B cell (primary cell): ENCODE measurements at regions not wholly inside any gene's neighbourhood (a gene's known extent, or its start where the extent isn't known, plus 50 kb on each side); places are given as distances from the start of the nearest gene placed in this dataset.

Experiments used
- ATAC-seq: fragments of 200-7000 bp; cut with Tn5 transposase; one replicate; pipeline ENCODE4 v1.10.0; 2021; ENCODE audit warnings: low read depth, mild to moderate bottlenecking, moderate number of reproducible peaks, moderate library complexity
- CTCF ChIA-PET: fragments of 350-600 bp; sonication (Branson Sonifier 250); formaldehyde crosslinking; loops from one replicate; lab custom pipeline; 2021; ENCODE audit warnings: antibody characterized with exemption, inconsistent platforms; lab: Charles Lee
- POLR2A ChIA-PET: fragments of 350-600 bp; sonication (Branson Sonifier 250); formaldehyde crosslinking; loops from one replicate; lab custom pipeline; 2021; ENCODE audit warnings: antibody characterized with exemption; lab: Charles Lee
- DNase-seq: peaks from one replicate; pipeline ENCODE4 v3.0.0; 2013
- H2AFZ ChIP-seq: 2 replicates; pipeline ENCODE4 v1.6.1; 2012; ENCODE audit warnings: mild to moderate bottlenecking, low read depth, low read length; ENCODE audit not compliant: insufficient read depth, poor library complexity, severe bottlenecking
- H3K27ac ChIP-seq, 2 donors: 1 replicate in 1 of 2; 2 replicates in 1 of 2; pipeline ENCODE4 v1.5.1; 2012 to 2013; ENCODE audit warnings: low read length in 2 of 2, mild to moderate bottlenecking in 2 of 2, moderate library complexity in 1 of 2
- H3K27me3 ChIP-seq, 4 experiments: fragments of 200-600 bp in 1 of 4; sonication (generic) in 1 of 4; replicated peaks in 1 of 4; 1 replicate in 2 of 4; 2 replicates in 2 of 4; pipeline versions ENCODE4 v1.6.1 to v1.7.0; 2013 to 2016; ENCODE audit warnings: low read length in 3 of 4, mild to moderate bottlenecking in 2 of 4, mixed read lengths in 1 of 4, moderate library complexity in 1 of 4; ENCODE audit not compliant: insufficient read depth in 4 of 4, control insufficient read depth in 3 of 4; ENCODE audit errors: control extremely low read depth in 1 of 4
- H3K36me3 ChIP-seq, 2 experiments: replicated peaks in 1 of 2; 1 replicate in 1 of 2; 2 replicates in 1 of 2; pipeline versions ENCODE4 v1.6.1 to v1.7.1; 2013; ENCODE audit warnings: low read length in 1 of 2; ENCODE audit not compliant: insufficient read depth in 2 of 2, control insufficient read depth in 1 of 2; ENCODE audit errors: control extremely low read depth in 1 of 2, extremely low read depth in 1 of 2
- H3K4me1 ChIP-seq, 2 donors: fragments of 200-600 bp in 1 of 2; sonication (generic) in 1 of 2; 1 replicate in 1 of 2; 2 replicates in 1 of 2; pipeline versions ENCODE4 v1.5.1 to v1.6.1; 2013 to 2017; ENCODE audit warnings: low read length in 2 of 2; ENCODE audit not compliant: control insufficient read depth in 2 of 2, insufficient read depth in 2 of 2
- H3K4me2 ChIP-seq: replicated peaks from 2 replicates; pipeline ENCODE3; 2012; ENCODE audit warnings: mild to moderate bottlenecking, low read depth, low read length; ENCODE audit not compliant: poor library complexity, severe bottlenecking
- H3K4me3 ChIP-seq, 5 experiments: fragments of 200-600 bp in 1 of 5; sonication (generic) in 1 of 5; 1 replicate in 3 of 5; 2 replicates in 2 of 5; pipeline versions ENCODE4 v1.5.1 to v1.7.0; 2011 to 2016; ENCODE audit warnings: low read length in 4 of 5, mild to moderate bottlenecking in 4 of 5, low read depth in 2 of 5, control low read depth in 1 of 5, moderate library complexity in 1 of 5; ENCODE audit not compliant: insufficient read depth in 1 of 5; ENCODE audit errors: control extremely low read depth in 1 of 5, extremely low read depth in 1 of 5
- H3K79me2 ChIP-seq: fragments of 200-600 bp; sonication (generic); one replicate; pipeline ENCODE4 v1.6.0; 2016; ENCODE audit warnings: low read length; ENCODE audit not compliant: control insufficient read depth, insufficient read depth
- H3K9ac ChIP-seq: fragments of 200-600 bp; sonication (generic); 2 replicates; pipeline ENCODE4 v1.6.1; 2017; ENCODE audit warnings: mild to moderate bottlenecking, low read length, moderate library complexity
- H3K9me3 ChIP-seq, 3 donors: one replicate each; pipeline versions ENCODE4 v1.6.1 to v1.7.1; 2013; ENCODE audit warnings: low read length in 2 of 3; ENCODE audit not compliant: control insufficient read depth in 2 of 3, insufficient read depth in 1 of 3; ENCODE audit errors: control extremely low read depth in 1 of 3
- H4K20me1 ChIP-seq: 2 replicates; pipeline ENCODE4 v1.6.0; 2012; ENCODE audit warnings: mild to moderate bottlenecking, low read length; ENCODE audit not compliant: insufficient read depth, control insufficient read depth, poor library complexity, severe bottlenecking
- H3K27ac Mint-ChIP-seq: one replicate; pipeline ENCODE4 v1.8.0; 2021; ENCODE audit warnings: mixed read lengths
- H3K27me3 Mint-ChIP-seq: one replicate; pipeline ENCODE4 v1.8.0; 2021; ENCODE audit warnings: mixed read lengths
- H3K4me1 Mint-ChIP-seq: one replicate; pipeline ENCODE4 v1.8.0; 2021; ENCODE audit warnings: mixed read lengths
- H3K4me3 Mint-ChIP-seq: one replicate; pipeline ENCODE4 v1.8.0; 2021; ENCODE audit warnings: mixed read lengths
- H3K9me3 Mint-ChIP-seq: one replicate; pipeline ENCODE4 v1.8.0; 2022; ENCODE audit warnings: mixed read lengths; ENCODE audit not compliant: insufficient read depth
- CTCF ChIP-seq: fragments of 200-600 bp; IDR thresholded peaks from one replicate; pipeline ENCODE4 v1.8.0; 2022; ENCODE audit warnings: antibody characterized with exemption, mild to moderate bottlenecking
- EZH2 ChIP-seq: IDR thresholded peaks from 2 replicates; pipeline ENCODE4 v1.6.1; 2012; ENCODE audit warnings: borderline replicate concordance, low read depth, mild to moderate bottlenecking, moderate library complexity, low read length; ENCODE audit not compliant: insufficient read depth, poor library complexity, severe bottlenecking
- WGBS: methylation state at CpG from one replicate; pipeline ENCODE4 v1.1.5; 2013; ENCODE audit warnings: missing lambda C conversion rate; ENCODE audit not compliant: insufficient coverage; 5-methylcytosine and 5-hydroxymethylcytosine counted together
- intact Hi-C: fragments of 100-400 bp; cut with micrococcal nuclease; formaldehyde crosslinking; loops from one replicate; pipeline ENCODE4 v1.10.0; 2022

GRCh38 chr4:189765736-189766135, 174.9 kb upstream of the FRG1 start:
- Mint-ChIP-seq H3K9me3 (peaks cover 3% of the 10 kb centered on the region), H3K27ac (no peak overlapping the region), H3K4me3 (no peak overlapping the region), H3K27me3 (no peaks in the 10 kb centered on the region), H3K4me1 (no peaks in the 10 kb centered on the region)
- Histone ChIP-seq H3K9me3 (peaks cover 0 to 14% (median 0%) of the 10 kb centered on the region in 3 donors), H4K20me1 (no peaks in the 10 kb centered on the region), H3K4me2 (no peak overlapping the region), H3K9ac (no peak overlapping the region), H3K4me1 (no peaks in the 10 kb centered on the region), H3K27ac (no peak overlapping the region), H3K27me3 (no peaks in the 10 kb centered on the region), H3K4me3 (no peak overlapping the region), H2AFZ (no peak overlapping the region), H3K36me3 (no peaks in the 10 kb centered on the region), H3K79me2 (no peaks in the 10 kb centered on the region)
- intact Hi-C loops, result no loop called here
- CTCF ChIA-PET, result no interaction called here
- 67% methylated on average over 5 of the region's 6 CpGs for WGBS
- no peak for ATAC-seq
- POLR2A ChIA-PET, result no interaction called here
- DNase-seq, result no peak
- no peak for TF ChIP-seq EZH2
- TF ChIP-seq CTCF, result no peak

- DNase-seq (no peak), ATAC-seq (no peak)
- no peak overlapping the region for H3K27ac Mint-ChIP-seq
- Histone ChIP-seq H3K9ac (no peak overlapping the region), H3K79me2 (no peaks in the 10 kb centered on the region), H3K36me3 (no peaks in the 10 kb centered on the region), H2AFZ (no peak overlapping the region), H4K20me1 (no peaks in the 10 kb centered on the region), H3K4me3 (no peak overlapping the region), H3K27ac (no peak overlapping the region), H3K4me1 (no peaks in the 10 kb centered on the region), H3K4me2 (no peak overlapping the region), H3K9me3 (peaks cover 0 to 14% (median 0%) of the 10 kb centered on the region in 3 donors), H3K27me3 (no peaks in the 10 kb centered on the region)
- no peak for TF ChIP-seq EZH2
- TF ChIP-seq CTCF, result no peak
- CTCF ChIA-PET, result no interaction called here
- intact Hi-C loops, result no loop called here
- H3K9me3 Mint-ChIP-seq, result peaks cover 3% of the 10 kb centered on the region
- no peaks in the 10 kb centered on the region for H3K27me3 Mint-ChIP-seq
- no peaks in the 10 kb centered on the region for H3K4me1 Mint-ChIP-seq
- POLR2A ChIA-PET, result no interaction called here
- 94% methylated on average over 3 of the region's 4 CpGs for WGBS
- H3K4me3 Mint-ChIP-seq, result no peak overlapping the region
Observed at GRCh38 chr4:189767941-189768340, 172.7 kb upstream of the FRG1 start.
